Chondrocyte (in vitro differentiated cells): ENCODE measurements at regions not wholly inside any gene's neighbourhood (a gene's known extent, or its start where the extent isn't known, plus 50 kb on each side); places are given as distances from the start of the nearest gene placed in this dataset.

ENCODE experiments used
- DNase-seq: peaks from one replicate; pipeline ENCODE4 v3.0.0; 2021; ENCODE audit warnings: mixed read lengths, low spot score
- H3K27ac Mint-ChIP-seq: one replicate; pipeline ENCODE4 v1.8.0; 2021; ENCODE audit warnings: mild to moderate bottlenecking, moderate library complexity, mixed read lengths; ENCODE audit not compliant: unreplicated experiment
- H3K27me3 Mint-ChIP-seq: 2 replicates; pipeline ENCODE4 v1.8.0; 2021; ENCODE audit warnings: low read depth, mixed read lengths
- H3K36me3 Mint-ChIP-seq: 2 replicates; pipeline ENCODE4 v1.8.0; 2021; ENCODE audit warnings: low read depth, mixed read lengths
- H3K4me1 Mint-ChIP-seq: 2 replicates; pipeline ENCODE4 v1.8.0; 2021; ENCODE audit warnings: low read depth, mild to moderate bottlenecking, mixed read lengths
- H3K4me3 Mint-ChIP-seq: one replicate; pipeline ENCODE4 v1.8.0; 2021; ENCODE audit warnings: mild to moderate bottlenecking, moderate library complexity, mixed read lengths; ENCODE audit not compliant: unreplicated experiment
- H3K9me3 Mint-ChIP-seq: 2 replicates; pipeline ENCODE4 v1.8.0; 2021; ENCODE audit warnings: low read depth, mixed read lengths
- CTCF ChIP-seq: fragments of 200-600 bp; sonication (generic); IDR thresholded peaks from 2 replicates; pipeline ENCODE4 v1.5.0; 2021; ENCODE audit warnings: antibody characterized with exemption, mild to moderate bottlenecking, moderate library complexity

- H3K27me3 Mint-ChIP-seq, result no peaks in the 10 kb centered on the region
- peaks cover 2% of the 10 kb centered on the region for H3K36me3 Mint-ChIP-seq
- no peak overlapping the region for H3K27ac Mint-ChIP-seq
- H3K4me3 Mint-ChIP-seq, result no peak overlapping the region
- no peak for DNase-seq
- no peak for TF ChIP-seq CTCF
- peaks cover 3% of the 10 kb centered on the region for H3K9me3 Mint-ChIP-seq
- H3K4me1 Mint-ChIP-seq, result peaks cover 37% of the 10 kb centered on the region
These were observed 144.4 kb upstream of the CELF2 start for GRCh38 chr10:10873289-10873688.

- H3K36me3 Mint-ChIP-seq, result peaks cover 2% of the 10 kb centered on the region
- TF ChIP-seq CTCF, result no peak
- H3K27ac Mint-ChIP-seq, result no peak overlapping the region
- peaks cover 3% of the 10 kb centered on the region for H3K9me3 Mint-ChIP-seq
- no peaks in the 10 kb centered on the region for H3K27me3 Mint-ChIP-seq
- H3K4me1 Mint-ChIP-seq, result peaks cover 37% of the 10 kb centered on the region
- no peak overlapping the region for H3K4me3 Mint-ChIP-seq
- no peak for DNase-seq
These were observed 143.8 kb upstream of the CELF2 start for GRCh38 chr10:10873915-10874314.

GRCh38 chr10:10878963-10879362 is 138.7 kb upstream of the CELF2 start:
- Mint-ChIP-seq H3K27ac (no peak overlapping the region), H3K36me3 (no peaks in the 10 kb centered on the region), H3K4me1 (peaks cover 3% of the 10 kb centered on the region), H3K4me3 (no peak overlapping the region), H3K9me3 (no peaks in the 10 kb centered on the region), H3K27me3 (no peaks in the 10 kb centered on the region)
- DNase-seq, result no peak
- TF ChIP-seq CTCF, result no peak

- DNase-seq, result no peak
- H3K27ac Mint-ChIP-seq, result no peak overlapping the region
- peaks cover 6% of the 10 kb centered on the region for H3K9me3 Mint-ChIP-seq
- no peaks in the 10 kb centered on the region for H3K27me3 Mint-ChIP-seq
- no peak overlapping the region for H3K4me3 Mint-ChIP-seq
- H3K36me3 Mint-ChIP-seq, result peaks cover 4% of the 10 kb centered on the region
- TF ChIP-seq CTCF, result no peak
- H3K4me1 Mint-ChIP-seq, result peaks cover 3% of the 10 kb centered on the region
These were observed 136.4 kb upstream of the CELF2 start for GRCh38 chr10:10881117-10881813.

GRCh38 chr10:10883737-10884136 is 133.9 kb upstream of the CELF2 start:
- Mint-ChIP-seq H3K4me3 (no peak overlapping the region), H3K4me1 (peaks cover 3% of the 10 kb centered on the region), H3K9me3 (peaks cover 6% of the 10 kb centered on the region), H3K27ac (no peak overlapping the region), H3K27me3 (no peaks in the 10 kb centered on the region), H3K36me3 (peaks cover 4% of the 10 kb centered on the region)
- no peak for DNase-seq
- no peak for TF ChIP-seq CTCF
